AG04450 (cell line): ENCODE measurements at regions not wholly inside any gene's neighbourhood (a gene's known extent, or its start where the extent isn't known, plus 50 kb on each side); places are given as distances from the start of the nearest gene placed in this dataset.

ENCODE experiments used
- CTCF ChIA-PET: fragments of 300-600, 350-600 bp; formaldehyde crosslinking; extraction: SDS; loops from one replicate; lab custom pipeline; 2022; ENCODE audit warnings: antibody characterized with exemption, inconsistent platforms; lab: Charles Lee
- POLR2A ChIA-PET: fragments of 350-600 bp; formaldehyde crosslinking; extraction: SDS; loops from one replicate; lab custom pipeline; 2021; ENCODE audit warnings: antibody characterized with exemption, inconsistent platforms; lab: Yijun Ruan, JAX
- DNase-seq: peaks from one replicate; pipeline ENCODE4 v3.0.0-alpha.2; 2011; ENCODE audit warnings: low read depth, low spot score
- H3K27ac ChIP-seq: one replicate; pipeline ENCODE4 v1.5.1; 2012; ENCODE audit warnings: low read depth, low read length, control low read depth
- H3K27me3 ChIP-seq: one replicate; pipeline ENCODE4 v1.6.0; 2012; ENCODE audit warnings: low read length; ENCODE audit not compliant: control insufficient read depth, insufficient read depth
- H3K4me3 ChIP-seq: 2 replicates; pipeline ENCODE4 v1.5.1; 2011; ENCODE audit warnings: mild to moderate bottlenecking, low read depth, low read length, control low read depth
- H3K9me3 ChIP-seq: 2 replicates; pipeline ENCODE4 v1.5.1; 2012; ENCODE audit warnings: low read length; ENCODE audit not compliant: control insufficient read depth, insufficient read depth
- TF ChIP-seq, protein P1 (sequence below): IDR thresholded peaks from 2 replicates; pipeline ENCODE4 v1.5.1; 2011; ENCODE audit warnings: low read depth, low read length, control low read depth, inconsistent platforms

DNA sequence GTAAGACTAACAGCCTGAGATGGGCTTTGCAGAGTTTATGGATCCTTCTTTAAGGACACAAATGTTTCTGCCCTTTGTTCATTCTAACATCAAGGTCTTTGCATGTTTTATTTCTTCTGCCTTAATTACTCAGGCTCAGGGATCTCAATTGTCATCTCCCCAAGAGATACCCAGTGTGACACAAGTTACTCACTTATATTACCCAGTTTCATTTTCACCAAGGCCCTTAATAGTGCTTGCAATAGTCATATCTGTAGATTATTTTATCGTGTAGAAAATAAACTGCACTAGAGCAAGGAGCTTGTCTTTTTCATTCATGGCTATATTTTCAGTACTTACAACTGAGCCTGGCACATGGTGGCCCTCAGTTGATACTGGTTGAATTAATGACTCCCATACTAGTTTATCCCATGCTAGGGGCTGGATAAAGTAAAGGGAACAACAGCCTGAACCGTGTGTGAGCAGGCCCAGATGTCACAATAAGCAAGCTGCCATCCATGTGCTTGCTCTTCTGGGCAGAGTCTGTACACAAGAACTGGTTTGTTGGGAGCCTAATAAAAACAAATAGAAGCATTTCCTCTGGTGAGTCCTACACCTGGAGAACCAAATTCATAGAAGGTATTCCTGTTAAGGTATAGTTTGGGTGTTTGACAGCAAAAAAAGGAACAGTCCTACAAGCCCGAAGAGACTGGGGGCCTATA is 112.5 kb upstream of the CD180 start:
- TF ChIP-seq, protein P1, sequence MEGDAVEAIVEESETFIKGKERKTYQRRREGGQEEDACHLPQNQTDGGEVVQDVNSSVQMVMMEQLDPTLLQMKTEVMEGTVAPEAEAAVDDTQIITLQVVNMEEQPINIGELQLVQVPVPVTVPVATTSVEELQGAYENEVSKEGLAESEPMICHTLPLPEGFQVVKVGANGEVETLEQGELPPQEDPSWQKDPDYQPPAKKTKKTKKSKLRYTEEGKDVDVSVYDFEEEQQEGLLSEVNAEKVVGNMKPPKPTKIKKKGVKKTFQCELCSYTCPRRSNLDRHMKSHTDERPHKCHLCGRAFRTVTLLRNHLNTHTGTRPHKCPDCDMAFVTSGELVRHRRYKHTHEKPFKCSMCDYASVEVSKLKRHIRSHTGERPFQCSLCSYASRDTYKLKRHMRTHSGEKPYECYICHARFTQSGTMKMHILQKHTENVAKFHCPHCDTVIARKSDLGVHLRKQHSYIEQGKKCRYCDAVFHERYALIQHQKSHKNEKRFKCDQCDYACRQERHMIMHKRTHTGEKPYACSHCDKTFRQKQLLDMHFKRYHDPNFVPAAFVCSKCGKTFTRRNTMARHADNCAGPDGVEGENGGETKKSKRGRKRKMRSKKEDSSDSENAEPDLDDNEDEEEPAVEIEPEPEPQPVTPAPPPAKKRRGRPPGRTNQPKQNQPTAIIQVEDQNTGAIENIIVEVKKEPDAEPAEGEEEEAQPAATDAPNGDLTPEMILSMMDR: no peak
- CTCF ChIA-PET: no interaction called here
- no peak overlapping the region for H3K27ac ChIP-seq
- H3K9me3 ChIP-seq: no peaks in the 10 kb centered on the region
- no peaks in the 10 kb centered on the region for H3K27me3 ChIP-seq
- POLR2A ChIA-PET: no interaction called here
- no peak for DNase-seq
- H3K4me3 ChIP-seq: no peak overlapping the region

DNA sequence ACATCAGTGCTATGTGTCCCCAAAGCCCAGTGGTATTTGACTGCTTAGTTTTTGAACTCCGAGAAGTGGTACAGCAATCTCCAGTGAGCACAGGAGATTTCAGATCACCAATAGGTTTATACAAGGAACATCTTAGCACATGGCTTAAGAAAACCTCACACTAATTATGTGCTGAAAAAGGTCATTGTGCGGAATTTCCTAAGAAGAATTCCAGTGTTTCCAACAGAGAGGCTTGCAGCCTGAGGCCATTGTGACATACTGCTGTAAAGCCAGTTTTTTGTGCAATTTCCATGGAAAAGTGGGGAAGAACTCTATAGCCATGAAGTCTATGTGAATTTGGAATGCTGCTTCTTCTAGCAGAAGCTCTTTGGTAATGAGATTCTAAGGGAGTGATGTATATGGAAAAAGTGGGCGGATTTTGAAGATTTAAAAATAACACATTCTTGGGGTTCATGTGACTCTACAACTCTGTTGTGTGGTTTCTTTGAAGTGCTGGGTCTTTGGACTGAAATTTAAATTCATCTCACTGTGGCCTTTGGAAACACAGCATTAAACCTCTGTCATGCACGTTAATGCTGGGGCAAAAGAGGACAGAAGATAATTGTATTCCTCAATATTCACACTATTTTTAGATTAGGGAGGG is 110.5 kb upstream of the CD180 start:
- H3K27me3 ChIP-seq: no peaks in the 10 kb centered on the region
- no peak for DNase-seq
- TF ChIP-seq, protein P1: no peak
- H3K9me3 ChIP-seq: no peaks in the 10 kb centered on the region
- ChIA-PET POLR2A (interaction anchor here (0.6 kb wide), 1 partner anchor 1678 kb away, joined by 4 read pairs; no protein-coding TSS in a partner anchor), CTCF (interaction anchor here (0.6 to 1.2 kb wide), 2 partner anchors 8 to 62 kb away, joined by 3 read pairs; no protein-coding TSS in a partner anchor)
- H3K4me3 ChIP-seq: no peak overlapping the region
- H3K27ac ChIP-seq: no peak overlapping the region

DNA sequence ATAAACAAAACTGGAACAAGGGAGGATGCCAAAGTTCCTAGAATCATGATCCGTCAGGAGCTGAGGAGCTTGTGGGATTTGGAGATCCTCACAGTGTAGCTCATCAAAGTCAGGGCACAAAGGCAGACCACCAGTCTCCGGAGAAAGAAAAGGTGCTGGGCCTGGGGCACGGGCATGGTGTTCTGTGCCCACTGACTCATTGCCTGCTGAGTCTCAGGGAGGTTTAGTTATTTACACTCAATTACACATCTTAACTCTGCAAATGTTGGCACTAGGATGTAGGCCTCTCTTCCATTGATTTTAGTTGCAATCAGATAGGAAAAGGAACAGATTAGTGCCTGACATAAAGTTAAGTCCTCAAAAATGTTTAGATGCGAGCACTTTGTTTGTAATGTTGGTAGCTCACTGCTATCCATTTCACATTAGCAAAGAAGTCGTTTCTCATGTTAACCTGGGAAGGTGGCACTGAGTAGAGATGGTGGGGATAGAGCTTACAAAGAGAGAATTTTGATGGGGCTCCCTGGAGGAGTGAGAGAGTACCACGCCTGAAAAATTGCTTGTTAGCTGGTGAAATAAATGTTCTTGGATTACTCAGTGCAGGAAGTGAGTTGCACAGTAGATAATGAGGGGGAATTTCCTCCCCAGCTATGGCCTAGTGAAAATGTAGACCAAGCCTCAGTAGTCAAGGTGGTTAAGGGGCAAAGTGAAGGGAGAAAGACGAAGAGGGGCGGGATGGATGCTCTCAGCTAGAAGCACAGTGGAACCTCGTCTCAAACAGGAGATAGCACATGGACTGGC is 109.5 kb upstream of the CD180 start:
- H3K27ac ChIP-seq: no peak overlapping the region
- POLR2A ChIA-PET: interaction anchor here (0.6 kb wide), 1 partner anchor 1677 kb away, joined by 4 read pairs; no protein-coding TSS in a partner anchor

DNA sequence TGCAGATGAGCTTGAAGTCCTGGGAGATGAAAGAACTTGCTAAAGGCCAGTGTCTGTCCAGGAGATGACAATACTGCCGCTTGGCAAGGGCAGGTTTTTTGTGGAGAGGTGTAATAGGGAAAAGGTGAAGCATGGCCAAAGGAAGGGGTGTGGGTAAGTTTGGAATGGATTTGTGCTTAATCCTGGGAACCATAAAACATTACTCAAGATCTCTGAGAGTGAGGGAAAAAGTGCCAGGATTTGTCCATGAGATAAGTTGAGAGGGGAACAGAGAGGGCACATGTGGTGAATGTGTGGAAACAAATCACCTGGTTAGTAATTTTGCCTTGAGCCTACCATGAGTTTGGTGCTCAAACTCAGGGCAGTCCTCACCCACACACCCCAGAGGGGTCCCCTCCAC is 108.8 kb upstream of the CD180 start:
- no peak overlapping the region for H3K27ac ChIP-seq
- POLR2A ChIA-PET: interaction anchor here (0.6 kb wide), 1 partner anchor 911 kb away, joined by 7 read pairs; no protein-coding TSS in a partner anchor
- TF ChIP-seq, protein P1: no peak
- DNase-seq: no peak
- CTCF ChIA-PET: interaction anchor here (0.6 kb wide), 1 partner anchor 941 kb away, joined by 4 read pairs; no protein-coding TSS in a partner anchor
- no peaks in the 10 kb centered on the region for H3K9me3 ChIP-seq
- H3K4me3 ChIP-seq: no peak overlapping the region
- no peaks in the 10 kb centered on the region for H3K27me3 ChIP-seq

More for the DNA sequence above, 109.5 kb upstream of the CD180 start:
- Histone ChIP-seq H3K4me3 (no peak overlapping the region), H3K27me3 (no peaks in the 10 kb centered on the region), H3K9me3 (no peaks in the 10 kb centered on the region)
- TF ChIP-seq, protein P1: no peak
- no peak for DNase-seq
- CTCF ChIA-PET: interaction anchor here (0.6 to 1.2 kb wide), 3 partner anchors 61 to 1861 kb away, joined by 3 to 4 read pairs (median 4); no protein-coding TSS in a partner anchor
